HG03432 (cell line): ENCODE measurements at regions not wholly inside any gene's neighbourhood (a gene's known extent, or its start where the extent isn't known, plus 50 kb on each side); places are given as distances from the start of the nearest gene placed in this dataset.
"Not testable (repeated sequence)": the region's sequence is repeated elsewhere in the genome, so short reads cannot be mapped to it uniquely, and the experiment has no call there.

Experiments
- ATAC-seq: cut with Tn5 transposase; IDR thresholded peaks from one replicate; pipeline ENCODE4 v1.9.1; 2021; ENCODE audit warnings: mild to moderate bottlenecking, moderate library complexity; ENCODE audit not compliant: unreplicated experiment

- no peak for ATAC-seq
Observed at GRCh38 chr6:160804639-160805038, 102.6 kb downstream of the PLG start.

DNA sequence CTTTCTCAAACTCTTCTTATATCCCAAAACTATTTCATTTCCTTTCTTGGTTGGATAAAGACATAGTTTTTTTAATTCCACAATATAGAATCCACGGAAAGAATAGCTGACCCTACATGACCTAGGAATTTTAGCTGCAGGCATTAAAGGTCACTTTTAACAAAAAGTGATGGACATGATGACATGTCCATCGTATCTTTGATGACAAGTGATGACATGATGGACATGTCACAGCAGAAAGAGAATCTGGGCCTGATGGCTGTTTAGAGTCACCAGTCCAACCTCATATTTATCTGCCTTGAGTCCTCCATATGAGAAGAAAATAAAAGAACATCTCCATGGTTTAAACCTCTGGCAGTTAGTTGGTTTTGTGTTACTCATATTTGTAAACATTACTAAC, 106.2 kb downstream of the PLG start:
- ATAC-seq: no peak

GRCh38 chr6:160810238-160810637, 108.2 kb downstream of the PLG start:
- ATAC-seq: no peak

DNA sequence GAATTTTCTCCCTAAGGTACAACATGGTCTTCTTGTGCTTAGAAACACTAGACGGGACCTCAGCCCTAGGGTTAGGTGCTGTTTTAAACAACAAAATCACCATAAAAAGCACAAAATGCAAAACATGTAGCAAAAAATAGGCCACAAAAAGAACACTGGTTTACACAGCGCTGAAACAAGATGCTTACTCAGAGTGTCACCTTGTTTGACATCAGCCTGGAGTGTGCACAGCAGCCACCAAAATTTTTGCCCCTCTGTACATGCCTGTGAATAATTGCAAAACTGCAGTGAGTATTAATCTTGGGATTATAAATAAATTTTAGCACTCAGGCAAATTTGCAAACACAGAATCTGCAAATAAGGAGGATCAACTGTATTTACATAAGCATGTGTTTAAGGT, 110.1 kb downstream of the PLG start:
- ATAC-seq: no peak

DNA sequence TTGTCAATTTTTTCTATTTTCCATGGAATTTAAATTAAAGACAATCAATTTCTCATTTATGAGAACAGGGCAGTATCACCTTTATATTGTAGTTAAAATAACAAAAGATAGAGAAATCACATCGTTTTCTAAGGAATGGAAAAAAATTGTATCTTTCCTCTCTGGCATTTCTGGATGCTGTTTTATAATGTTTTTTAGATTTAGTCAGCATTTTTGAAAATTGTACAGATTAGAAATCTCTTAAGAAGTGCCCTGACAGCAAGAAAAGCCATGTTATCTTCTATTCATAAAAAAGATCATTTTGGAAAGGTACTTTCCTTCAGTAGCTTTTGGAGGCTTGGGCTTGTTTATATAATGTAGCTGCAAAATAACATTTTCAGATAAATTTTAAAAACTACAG, 116.9 kb downstream of the PLG start:
- no peak for ATAC-seq

DNA sequence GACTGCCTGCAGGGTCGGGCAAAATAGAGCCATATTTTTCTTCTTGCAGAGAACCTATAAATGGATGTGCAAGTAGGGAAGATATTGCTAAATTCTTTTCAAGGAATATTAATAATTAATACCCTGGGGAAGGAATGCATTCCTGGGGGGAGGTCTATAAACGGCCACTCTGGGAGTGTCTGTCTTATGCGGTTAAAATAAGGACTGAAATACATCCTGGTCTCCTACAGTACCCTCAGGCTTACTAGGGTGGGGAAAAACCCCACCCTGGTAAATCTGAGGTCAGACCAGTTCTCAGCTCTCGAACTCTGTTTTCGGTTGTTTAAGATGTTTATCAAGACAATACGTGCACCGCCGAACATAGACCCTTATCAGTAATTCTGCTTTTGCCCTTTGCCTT, 118.6 kb downstream of the PLG start:
- ATAC-seq: not testable (repeated sequence)

- no peak for ATAC-seq
Observed at GRCh38 chr6:160831739-160832138, 129.7 kb downstream of the PLG start.

DNA sequence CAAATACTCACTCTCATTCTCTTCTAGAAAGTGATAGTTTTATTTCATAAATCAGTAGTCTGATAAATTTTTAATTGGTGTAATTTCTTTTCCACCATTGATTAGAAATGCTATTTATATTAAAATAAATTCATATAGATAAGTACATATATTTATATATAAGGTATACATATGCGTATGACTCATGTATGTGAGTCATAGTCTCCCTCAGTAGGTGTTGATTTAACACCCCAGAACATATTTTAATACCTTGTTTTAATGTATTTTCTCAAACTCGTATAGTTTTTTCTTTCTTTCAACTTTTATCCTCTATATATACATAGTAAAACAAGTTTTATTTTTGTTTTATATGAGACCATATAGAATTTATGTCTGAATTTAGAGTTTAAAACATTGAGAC, 130.4 kb downstream of the PLG start:
- no peak for ATAC-seq

- ATAC-seq: no peak
Observed at GRCh38 chr6:160837146-160837545, 135.1 kb downstream of the PLG start.

DNA sequence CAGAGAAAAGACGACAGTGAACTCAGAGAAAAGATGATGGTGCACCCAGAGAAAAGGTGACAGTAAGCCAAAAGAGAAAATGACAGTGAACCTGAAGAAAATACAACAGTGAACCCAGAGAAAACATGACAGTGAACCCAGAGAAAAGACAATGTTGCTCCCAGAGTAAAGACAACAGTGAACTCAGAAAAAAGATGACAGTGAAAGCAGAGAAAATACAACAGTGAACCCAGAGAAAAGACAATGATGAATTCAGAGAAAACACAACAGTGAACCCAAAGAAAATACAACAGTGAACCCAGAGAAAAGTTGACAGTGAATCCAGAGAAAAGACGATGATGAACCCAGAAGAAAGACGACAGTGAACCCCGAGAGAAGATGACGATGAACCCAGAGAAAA, 140.5 kb upstream of the MAP3K4 start:
- no peak for ATAC-seq

- ATAC-seq: no peak
Observed at GRCh38 chr6:160853946-160854345, 137.6 kb upstream of the MAP3K4 start.

GRCh38 chr6:160858886-160859285, 132.7 kb upstream of the MAP3K4 start:
- no peak for ATAC-seq

GRCh38 chr6:160859822-160860221, 131.7 kb upstream of the MAP3K4 start:
- no peak for ATAC-seq

DNA sequence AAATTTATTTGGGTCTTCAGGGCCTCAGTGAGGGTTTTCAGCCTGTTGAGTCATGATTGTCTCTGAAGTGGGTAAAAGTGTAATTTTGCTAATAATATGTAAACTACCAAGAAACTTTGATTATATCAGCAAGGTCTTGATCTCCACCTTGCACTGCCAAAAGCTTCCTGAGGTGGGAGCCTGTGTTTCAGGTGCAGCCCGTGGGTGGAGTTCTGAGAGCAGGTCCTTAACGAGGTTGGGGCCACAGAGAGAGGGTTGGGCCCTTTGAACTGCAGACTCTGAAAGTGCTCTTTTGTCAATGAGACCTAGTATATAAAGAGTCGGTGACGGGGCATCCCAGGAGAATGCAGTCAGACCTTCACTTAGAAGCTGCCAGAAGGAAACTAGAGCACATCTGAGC, 129.7 kb upstream of the MAP3K4 start:
- no peak for ATAC-seq

GRCh38 chr6:160863782-160864181, 127.8 kb upstream of the MAP3K4 start:
- ATAC-seq: no peak

DNA sequence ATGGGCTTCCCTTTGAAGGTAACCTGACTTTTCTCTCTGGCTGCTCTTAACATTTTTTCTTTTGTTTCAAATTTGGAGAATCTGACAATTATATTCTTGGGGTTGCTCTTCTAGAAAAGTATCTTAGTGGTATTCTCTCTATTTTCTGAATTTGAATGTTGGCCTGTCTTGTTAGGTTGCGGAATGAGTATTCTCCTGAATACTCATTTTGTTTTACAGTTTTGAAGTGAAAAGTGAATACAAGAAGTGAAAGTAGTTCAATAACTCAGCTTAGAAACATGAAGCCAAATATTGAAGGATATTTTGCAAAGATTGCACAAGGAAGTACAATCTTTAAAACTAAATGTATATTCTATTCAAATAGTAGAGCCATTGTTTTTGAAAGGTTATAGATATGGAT, 120.2 kb upstream of the MAP3K4 start:
- no peak for ATAC-seq

GRCh38 chr6:160881148-160881808, 110.3 kb upstream of the MAP3K4 start:
- no peak for ATAC-seq

DNA sequence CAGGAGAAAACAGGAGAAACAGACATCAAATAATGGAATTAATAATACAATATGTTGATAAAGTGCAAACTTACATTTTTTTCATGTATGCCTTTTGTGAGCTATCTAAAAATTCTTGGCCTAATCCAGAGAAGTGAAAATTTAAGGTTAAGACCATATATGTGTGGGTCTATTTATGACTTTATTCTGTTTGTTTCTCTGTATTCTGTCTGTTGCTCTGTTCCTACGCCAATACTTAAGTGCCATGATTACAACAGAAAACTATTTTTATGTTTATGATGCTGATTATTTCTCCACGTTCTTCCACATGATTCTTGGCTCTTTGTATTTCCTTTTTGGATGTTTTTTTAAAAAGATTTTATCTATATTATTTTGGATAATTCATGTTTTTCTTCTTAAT, 109.6 kb upstream of the MAP3K4 start:
- no peak for ATAC-seq

GRCh38 chr6:160882791-160883279, 108.7 kb upstream of the MAP3K4 start:
- ATAC-seq: no peak

- ATAC-seq: no peak
Observed at GRCh38 chr6:160883560-160883959, 108.0 kb upstream of the MAP3K4 start.

- ATAC-seq: no peak
Observed at GRCh38 chr6:160883999-160884398, 107.6 kb upstream of the MAP3K4 start.

- ATAC-seq: not testable (repeated sequence)
Observed at GRCh38 chr6:160889148-160889547, 102.4 kb upstream of the MAP3K4 start.

DNA sequence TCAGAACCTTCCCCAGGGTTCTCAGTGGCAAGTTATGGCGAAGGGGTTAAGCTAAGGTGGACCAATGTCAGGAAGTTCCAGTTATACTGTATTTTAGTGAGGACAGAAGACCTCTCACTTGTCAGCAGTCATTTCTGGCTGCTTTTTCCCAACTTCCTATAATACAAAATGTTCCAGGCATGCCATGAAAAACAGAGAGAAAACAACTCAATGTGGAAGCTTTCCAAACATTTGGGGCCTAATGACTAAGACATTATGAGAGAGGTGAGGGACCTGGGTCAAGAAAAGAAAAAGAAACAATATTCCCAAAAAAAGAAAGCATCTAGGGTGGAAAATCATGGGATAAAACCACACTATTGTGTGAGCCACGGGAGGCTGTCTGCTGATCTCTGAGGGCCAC, 99.9 kb upstream of the MAP3K4 start:
- ATAC-seq: no peak
